ENCODE measurements at regions not wholly inside any gene's neighbourhood (a gene's known extent, or its start where the extent isn't known, plus 50 kb on each side); places are given as distances from the start of the nearest gene placed in this dataset.

GRCh38 chr4:123936621-123937043 lies 540.0 kb downstream of the SPRY1 start:
- no peaks in the 10 kb centered on the region for H3K36me3 ChIP-seq
- TF ChIP-seq CTCF (IDR thresholded peaks at IDR 0.05) (no peak), POLR2A (IDR thresholded peaks at IDR 0.05) (no peak)
- H3K9me3 ChIP-seq, result no peaks in the 10 kb centered on the region
- H3K27me3 ChIP-seq, result no peaks in the 10 kb centered on the region
- peaks cover 0 to 6% (median 0%) of the 10 kb centered on the region in 4 donors for H3K4me1 ChIP-seq
- no peak overlapping the region for H3K4me3 ChIP-seq
- H3K27ac ChIP-seq, result no peak overlapping the region
- DNase-seq, result no peak

- Histone ChIP-seq H3K27me3 (no peaks in the 10 kb centered on the region), H3K36me3 (no peaks in the 10 kb centered on the region), H3K9me3 (no peaks in the 10 kb centered on the region), H3K4me3 (no peak overlapping the region), H3K4me1 (peaks cover 0 to 6% (median 0%) of the 10 kb centered on the region in 4 donors), H3K27ac (no peak overlapping the region)
- no peak for TF ChIP-seq POLR2A (IDR thresholded peaks at IDR 0.05)
- no peak for TF ChIP-seq CTCF (IDR thresholded peaks at IDR 0.05)
- no peak for DNase-seq
Observed at GRCh38 chr4:123937581-123937980, 541.0 kb downstream of the SPRY1 start.

GRCh38 chr4:123939621-123940020 lies 543.0 kb downstream of the SPRY1 start:
- no peak overlapping the region for H3K27ac ChIP-seq
- DNase-seq, result no peak
- no peaks in the 10 kb centered on the region for H3K27me3 ChIP-seq
- no peak for TF ChIP-seq CTCF (IDR thresholded peaks at IDR 0.05)
- no peak for TF ChIP-seq POLR2A (IDR thresholded peaks at IDR 0.05)
- H3K36me3 ChIP-seq, result no peaks in the 10 kb centered on the region
- no peak overlapping the region for H3K4me3 ChIP-seq
- H3K9me3 ChIP-seq, result no peaks in the 10 kb centered on the region
- peaks cover 0 to 6% (median 0%) of the 10 kb centered on the region in 4 donors for H3K4me1 ChIP-seq

- Histone ChIP-seq H3K4me3 (no peak overlapping the region), H3K27ac (no peak overlapping the region), H3K9me3 (no peaks in the 10 kb centered on the region), H3K4me1 (peaks cover 0 to 6% (median 0%) of the 10 kb centered on the region in 4 donors), H3K36me3 (no peaks in the 10 kb centered on the region), H3K27me3 (no peaks in the 10 kb centered on the region)
- TF ChIP-seq POLR2A (IDR thresholded peaks at IDR 0.05) (no peak), CTCF (IDR thresholded peaks at IDR 0.05) (no peak)
- DNase-seq, result no peak
Observed at GRCh38 chr4:123940604-123941003, 544.0 kb downstream of the SPRY1 start.

- H3K36me3 ChIP-seq, result no peaks in the 10 kb centered on the region
- H3K27ac ChIP-seq, result no peak overlapping the region
- TF ChIP-seq CTCF (IDR thresholded peaks at IDR 0.05) (no peak), POLR2A (IDR thresholded peaks at IDR 0.05) (no peak)
- no peaks in the 10 kb centered on the region for H3K27me3 ChIP-seq
- no peak for DNase-seq
- peaks cover 0 to 6% (median 0%) of the 10 kb centered on the region in 4 donors for H3K4me1 ChIP-seq
- H3K9me3 ChIP-seq, result no peaks in the 10 kb centered on the region
- no peak overlapping the region for H3K4me3 ChIP-seq
Observed at GRCh38 chr4:123941306-123941705, 544.7 kb downstream of the SPRY1 start.

GRCh38 chr4:123943976-123944375 lies 547.4 kb downstream of the SPRY1 start:
- no peaks in the 10 kb centered on the region for H3K36me3 ChIP-seq
- H3K27me3 ChIP-seq, result no peaks in the 10 kb centered on the region
- H3K27ac ChIP-seq, result no peak overlapping the region
- no peaks in the 10 kb centered on the region for H3K4me1 ChIP-seq
- no peak for TF ChIP-seq POLR2A (IDR thresholded peaks at IDR 0.05)
- TF ChIP-seq CTCF (IDR thresholded peaks at IDR 0.05), result no peak
- DNase-seq, result no peak
- H3K4me3 ChIP-seq, result no peak overlapping the region
- H3K9me3 ChIP-seq, result no peaks in the 10 kb centered on the region
